Embryonic facial prominence (tissue), 1 donor: ENCODE measurements at regions not wholly inside any gene's neighbourhood (a gene's known extent, or its start where the extent isn't known, plus 50 kb on each side); places are given as distances from the start of the nearest gene placed in this dataset.
"Not testable (repeated sequence)": the region's sequence is repeated elsewhere in the genome, so short reads cannot be mapped to it uniquely, and the experiment has no call there.

Experiments
- DNase-seq: peaks from one replicate; pipeline ENCODE4 v3.0.0-alpha.2; 2016; ENCODE audit errors: extremely low spot score

DNA sequence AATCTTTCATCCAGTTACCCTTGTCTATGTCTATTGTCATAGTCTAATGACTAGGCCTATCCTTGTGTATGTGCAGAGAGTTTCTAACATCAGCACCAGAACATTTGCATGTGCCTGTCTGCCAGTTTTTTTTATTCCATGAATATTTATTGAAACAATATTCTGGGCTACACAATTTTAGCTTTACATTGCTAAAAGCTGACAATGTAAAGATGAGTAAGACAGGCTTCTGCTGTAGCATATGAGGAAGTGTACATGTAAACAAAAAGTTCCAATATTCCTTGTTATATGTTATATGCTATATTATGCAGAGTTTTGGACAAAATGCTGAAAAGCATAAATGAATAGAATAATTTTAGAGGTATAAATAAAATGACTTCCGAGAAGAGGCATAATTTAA lies 357.7 kb downstream of the NYAP2 start:
- no peak for DNase-seq

DNA sequence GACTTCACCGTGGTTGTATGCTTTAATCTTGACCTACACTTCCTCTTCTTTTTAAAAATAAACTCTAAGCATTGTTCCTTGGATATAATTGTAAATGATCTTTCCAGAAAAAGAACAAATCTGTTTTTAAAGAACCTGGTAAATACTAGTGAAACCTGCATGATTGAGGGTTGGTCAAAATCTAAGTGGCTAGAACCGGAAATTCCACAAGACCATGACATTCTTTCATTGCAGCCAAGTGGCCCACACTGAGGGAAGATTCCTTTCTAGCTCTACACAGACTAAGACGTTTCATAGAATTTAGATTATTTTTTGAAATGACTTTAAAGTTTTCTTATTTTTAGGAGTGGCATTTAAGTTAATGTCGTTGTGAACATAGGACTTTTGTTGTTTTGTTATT lies 356.7 kb downstream of the NYAP2 start:
- no peak for DNase-seq

DNA sequence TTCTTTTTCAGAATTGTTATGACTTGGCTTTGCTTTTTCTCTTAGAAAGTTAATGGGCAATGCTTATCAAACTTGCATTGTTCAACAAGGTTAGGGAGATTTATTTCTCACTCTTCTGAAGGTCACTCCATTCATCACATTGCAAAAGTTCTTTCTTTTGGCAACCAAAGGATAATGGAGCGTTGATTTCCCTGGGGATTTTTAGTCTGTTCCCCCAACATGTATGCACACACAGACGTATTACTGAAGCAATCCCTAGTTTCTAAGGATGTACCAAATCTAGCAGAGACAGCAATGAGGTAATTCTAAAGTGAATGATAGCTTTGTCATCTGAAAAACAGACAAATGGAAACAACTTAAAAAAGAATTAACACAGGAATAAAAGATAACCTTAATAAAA lies 349.1 kb downstream of the NYAP2 start:
- no peak for DNase-seq

DNA sequence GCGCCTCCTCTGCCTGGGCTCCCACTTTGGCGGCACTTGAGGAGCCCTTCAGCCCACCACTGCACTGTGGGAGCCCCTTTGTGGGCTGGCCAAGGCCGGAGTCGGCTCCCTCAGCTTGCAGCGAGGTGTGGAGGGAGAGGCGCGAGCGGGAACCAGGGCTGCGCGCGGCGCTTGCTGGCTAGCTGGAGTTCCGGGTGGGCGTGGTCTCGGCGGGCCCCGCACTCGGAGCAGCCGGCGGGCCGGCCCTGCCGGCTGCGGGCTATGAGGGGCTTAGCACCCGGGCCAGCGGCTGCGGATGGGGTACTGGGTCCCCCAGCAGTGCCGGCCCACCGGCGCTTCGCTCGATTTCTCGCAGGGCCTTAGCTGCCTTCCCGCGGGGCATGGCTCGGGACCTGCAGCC lies 344.5 kb downstream of the NYAP2 start:
- DNase-seq, result not testable (repeated sequence)

DNA sequence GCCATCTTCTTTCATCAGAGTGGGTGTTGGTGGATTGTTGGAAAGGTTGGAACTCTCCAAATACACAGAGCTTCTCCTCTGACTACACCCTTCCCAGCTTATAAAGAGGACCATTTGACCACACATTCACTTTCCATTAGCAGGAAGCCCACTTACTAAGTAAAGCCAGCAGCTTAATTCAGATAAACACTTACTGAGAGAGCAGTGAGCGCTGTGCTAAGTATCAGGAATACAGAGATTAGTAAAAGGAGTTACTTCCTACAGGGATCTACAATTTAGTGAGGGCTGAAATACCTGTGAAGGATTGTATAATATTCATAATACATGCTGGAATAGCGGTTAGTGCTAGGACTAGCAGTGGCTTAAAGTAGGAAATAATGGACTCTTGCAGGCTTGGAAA lies 343.0 kb downstream of the NYAP2 start:
- DNase-seq, result no peak

DNA sequence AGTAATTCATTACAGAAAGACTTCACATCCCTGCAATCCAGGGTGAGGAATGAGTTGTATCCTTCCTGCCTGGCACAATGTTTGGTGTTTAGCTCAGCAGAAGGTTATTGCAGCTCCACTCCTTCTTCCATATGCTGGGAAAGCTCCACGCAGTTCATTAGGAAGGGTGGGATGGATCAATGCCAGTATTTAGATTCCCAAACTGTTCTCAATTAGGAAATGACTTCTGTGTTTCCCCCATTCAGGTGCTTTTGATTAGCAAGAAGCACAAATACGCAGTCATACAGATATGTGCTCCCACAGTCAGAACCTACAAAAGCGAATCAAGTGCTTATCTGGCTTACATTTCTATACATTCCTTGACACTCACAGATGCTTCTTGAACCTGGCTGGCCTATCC lies 340.6 kb downstream of the NYAP2 start:
- peak; percentile 29 for DNase-seq

DNA sequence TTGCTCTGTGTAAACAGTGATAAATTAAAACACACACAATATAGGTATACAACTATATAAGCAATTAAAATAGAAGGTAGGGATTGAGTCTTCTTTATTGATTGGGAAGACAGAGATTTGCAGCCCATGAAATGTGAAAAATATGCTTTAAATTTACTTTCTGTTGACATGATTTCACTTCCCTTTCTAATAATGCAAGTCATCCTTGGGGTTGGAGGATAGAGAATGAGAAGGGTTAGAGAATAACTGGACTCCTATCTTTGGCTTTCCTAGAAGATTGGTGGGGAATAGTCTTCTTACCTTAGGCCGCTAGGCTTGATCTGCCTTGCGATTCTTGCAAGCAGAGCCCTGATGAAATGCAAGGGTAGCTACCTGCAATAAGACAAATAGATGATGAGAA lies 339.8 kb downstream of the NYAP2 start:
- no peak for DNase-seq

DNA sequence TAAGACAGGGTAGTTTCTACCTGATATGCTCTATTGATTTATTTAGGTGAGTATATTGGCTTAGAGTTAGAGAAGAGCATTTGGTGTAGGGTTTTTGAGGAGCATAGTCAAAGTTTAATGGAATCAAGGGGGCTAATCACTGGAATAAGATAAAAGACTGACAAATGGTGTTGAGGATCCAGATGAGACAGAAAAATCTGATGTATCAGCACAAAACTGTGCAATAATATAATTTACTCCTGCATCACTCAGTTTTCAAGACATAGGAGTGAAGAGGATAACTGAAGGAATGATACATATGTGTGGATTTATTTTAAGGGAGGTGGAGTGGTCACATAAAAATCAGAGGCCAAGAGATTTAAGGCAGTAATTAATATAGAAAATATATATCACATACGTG lies 339.2 kb downstream of the NYAP2 start:
- no peak for DNase-seq

DNA sequence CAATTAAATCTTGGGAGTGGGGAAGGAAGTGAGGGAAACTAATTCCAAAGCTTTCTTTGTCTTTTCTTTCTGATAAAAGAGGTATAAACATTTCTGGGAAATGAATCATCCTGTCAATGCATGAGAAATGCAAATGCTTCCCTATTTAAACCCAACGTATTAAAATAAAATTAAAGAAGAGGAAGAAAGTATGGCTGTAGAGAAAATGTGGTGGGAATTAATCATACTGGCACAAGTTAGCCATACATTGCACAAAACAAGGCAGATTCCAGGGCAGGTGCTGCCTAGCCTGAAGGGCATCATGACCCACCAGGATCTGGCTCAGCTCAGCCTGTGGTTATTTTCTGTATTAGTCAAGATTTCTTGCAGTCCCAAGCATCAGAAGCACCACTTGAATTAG lies 338.0 kb downstream of the NYAP2 start:
- DNase-seq, result no peak

DNA sequence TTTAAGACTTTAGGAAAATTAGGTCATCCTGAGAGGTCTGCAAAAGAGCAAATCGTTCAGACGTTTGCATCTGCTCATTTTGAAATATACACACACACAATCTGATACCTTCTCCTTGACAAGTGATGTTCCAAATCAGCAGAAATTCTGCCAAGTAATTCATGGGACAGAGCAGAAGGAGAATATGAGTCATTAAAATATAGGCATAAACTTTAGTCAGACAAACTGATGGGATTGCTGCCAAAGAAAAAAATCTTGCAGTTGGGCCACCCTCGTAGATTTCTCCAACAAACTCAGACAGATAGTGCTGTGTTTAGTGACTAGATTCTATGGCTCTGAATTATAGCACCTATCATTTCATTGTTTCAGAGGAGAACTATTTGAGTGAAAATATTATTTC lies 336.3 kb downstream of the NYAP2 start:
- DNase-seq, result no peak

DNA sequence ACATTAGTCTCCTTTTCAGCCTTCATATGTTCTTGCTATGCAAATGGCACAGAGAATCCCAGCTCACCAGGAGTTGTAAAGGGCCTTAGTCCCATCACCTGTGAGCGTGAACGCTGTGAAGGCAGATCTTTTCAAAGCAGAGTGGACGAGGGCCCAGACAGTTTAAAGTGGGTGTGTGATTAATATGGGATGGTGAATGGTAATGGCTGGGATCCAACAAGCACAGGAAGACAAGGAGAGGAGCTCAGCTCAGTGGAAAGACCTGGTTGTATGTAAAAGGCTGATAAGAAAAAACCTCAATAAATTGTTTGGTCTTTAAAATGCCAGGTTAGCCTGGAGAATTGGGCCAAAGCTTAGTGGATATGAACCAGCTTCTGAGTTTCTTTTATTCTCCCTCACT lies 326.2 kb downstream of the NYAP2 start:
- no peak for DNase-seq
